ENCODE measurements at regions not wholly inside any gene's neighbourhood (a gene's known extent, or its start where the extent isn't known, plus 50 kb on each side); places are given as distances from the start of the nearest gene placed in this dataset.

- no peak for TF ChIP-seq EZH2 (IDR thresholded peaks at IDR 0.05; ENCODE audit: insufficient read depth, poor library complexity, severe bottlenecking)
- no peak for TF ChIP-seq EZH2phosphoT487 (IDR thresholded peaks at IDR 0.05; ENCODE audit: insufficient read depth, low read depth)
Measured at GRCh38 chr3:134105876-134106556, 76.3 kb upstream of the SLCO2A1 start.

Measured in GM23248 (cell line).